ENCODE measurements at regions not wholly inside any gene's neighbourhood (a gene's known extent, or its start where the extent isn't known, plus 50 kb on each side); places are given as distances from the start of the nearest gene placed in this dataset.

DNA sequence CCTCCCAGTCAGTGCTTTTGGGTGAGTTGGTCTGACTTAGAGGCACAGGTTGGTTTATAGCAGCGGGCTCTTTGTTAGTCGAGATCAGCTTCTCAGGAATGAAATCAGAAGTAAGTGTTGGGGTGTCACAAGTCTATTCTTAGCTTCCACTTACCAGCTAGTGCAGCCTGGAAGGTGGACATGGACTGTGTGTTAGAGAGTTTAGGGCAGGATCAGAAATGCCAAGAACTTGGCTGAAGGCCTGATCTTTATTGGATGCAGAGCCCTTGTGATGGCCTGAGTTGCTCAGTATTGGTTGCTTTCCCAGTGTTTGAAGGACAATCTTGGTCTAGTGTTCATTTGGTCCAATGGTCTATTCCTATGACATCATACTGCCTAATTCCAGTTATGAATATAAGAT lies 377.0 kb upstream of the USP24 start:
- TF ChIP-seq, protein P1, sequence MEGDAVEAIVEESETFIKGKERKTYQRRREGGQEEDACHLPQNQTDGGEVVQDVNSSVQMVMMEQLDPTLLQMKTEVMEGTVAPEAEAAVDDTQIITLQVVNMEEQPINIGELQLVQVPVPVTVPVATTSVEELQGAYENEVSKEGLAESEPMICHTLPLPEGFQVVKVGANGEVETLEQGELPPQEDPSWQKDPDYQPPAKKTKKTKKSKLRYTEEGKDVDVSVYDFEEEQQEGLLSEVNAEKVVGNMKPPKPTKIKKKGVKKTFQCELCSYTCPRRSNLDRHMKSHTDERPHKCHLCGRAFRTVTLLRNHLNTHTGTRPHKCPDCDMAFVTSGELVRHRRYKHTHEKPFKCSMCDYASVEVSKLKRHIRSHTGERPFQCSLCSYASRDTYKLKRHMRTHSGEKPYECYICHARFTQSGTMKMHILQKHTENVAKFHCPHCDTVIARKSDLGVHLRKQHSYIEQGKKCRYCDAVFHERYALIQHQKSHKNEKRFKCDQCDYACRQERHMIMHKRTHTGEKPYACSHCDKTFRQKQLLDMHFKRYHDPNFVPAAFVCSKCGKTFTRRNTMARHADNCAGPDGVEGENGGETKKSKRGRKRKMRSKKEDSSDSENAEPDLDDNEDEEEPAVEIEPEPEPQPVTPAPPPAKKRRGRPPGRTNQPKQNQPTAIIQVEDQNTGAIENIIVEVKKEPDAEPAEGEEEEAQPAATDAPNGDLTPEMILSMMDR (conservative IDR thresholded peaks at IDR 0.05): no peak
- TF ChIP-seq EZH2 (IDR thresholded peaks at IDR 0.05; ENCODE audit: low read depth): no peak
